GM19468 (cell line): ENCODE measurements at regions not wholly inside any gene's neighbourhood (a gene's known extent, or its start where the extent isn't known, plus 50 kb on each side); places are given as distances from the start of the nearest gene placed in this dataset.

Source experiments
- ATAC-seq: cut with Tn5 transposase; IDR thresholded peaks from one replicate; pipeline ENCODE4 v1.9.1; 2021; ENCODE audit warnings: mild to moderate bottlenecking, moderate library complexity, moderate number of reproducible peaks; ENCODE audit not compliant: unreplicated experiment; ENCODE audit errors: extremely low read depth

DNA sequence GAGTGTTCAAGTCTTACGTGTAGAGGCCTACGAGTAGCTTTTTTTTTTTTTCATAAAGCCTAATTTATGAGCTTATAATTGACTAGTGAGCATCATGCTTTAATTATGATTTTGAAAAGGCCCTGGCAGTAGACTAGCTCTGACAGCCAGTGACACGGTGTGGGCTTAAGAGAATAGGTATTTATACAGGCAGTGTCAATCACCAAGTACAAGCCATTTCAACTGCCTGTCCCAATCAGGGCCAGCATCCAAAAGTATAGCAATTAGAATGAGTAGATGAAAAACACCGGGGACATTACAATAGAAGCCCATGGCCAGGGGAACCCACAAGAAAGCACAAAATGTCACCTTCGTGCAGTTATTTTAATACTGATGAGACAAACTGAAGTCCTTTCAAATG is 552.8 kb downstream of the CAAP1 start:
- ATAC-seq = no peak

DNA sequence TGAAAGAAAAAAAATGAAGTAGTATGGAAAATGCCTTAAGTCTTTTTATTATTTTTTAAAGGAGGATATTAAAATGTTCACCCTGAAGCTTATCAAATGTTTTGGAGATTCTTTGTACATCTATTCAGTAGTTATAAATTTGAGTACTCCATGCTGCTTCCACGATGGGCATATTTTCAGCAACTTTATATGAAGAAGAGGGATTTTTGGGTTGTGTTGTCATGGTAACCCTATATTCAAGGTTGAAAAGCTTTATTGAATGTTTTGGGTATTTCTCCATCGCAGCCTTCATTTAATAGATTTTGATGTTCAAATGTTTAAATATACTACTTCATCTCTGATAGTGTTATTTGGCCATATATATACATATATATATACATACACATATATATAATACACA is 557.5 kb downstream of the CAAP1 start:
- ATAC-seq = no peak

DNA sequence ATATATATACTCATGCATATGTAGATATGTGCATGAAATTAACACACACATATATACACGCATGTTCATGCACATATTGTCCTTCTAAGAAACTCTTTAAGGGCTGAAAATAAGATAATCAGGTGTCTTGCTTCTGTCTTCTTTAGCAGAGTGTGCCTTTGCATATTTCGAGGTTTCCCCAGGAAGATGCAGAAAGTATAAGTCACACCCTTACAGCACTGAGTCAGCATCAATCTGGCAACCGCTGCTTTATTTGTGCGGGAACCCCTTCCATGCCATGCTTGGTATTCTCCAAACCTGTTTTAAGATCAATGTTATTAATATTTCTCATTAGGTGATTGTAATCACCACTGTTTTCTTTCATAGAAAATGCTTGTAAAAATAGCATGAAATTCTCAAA is 557.9 kb downstream of the CAAP1 start:
- no peak for ATAC-seq

DNA sequence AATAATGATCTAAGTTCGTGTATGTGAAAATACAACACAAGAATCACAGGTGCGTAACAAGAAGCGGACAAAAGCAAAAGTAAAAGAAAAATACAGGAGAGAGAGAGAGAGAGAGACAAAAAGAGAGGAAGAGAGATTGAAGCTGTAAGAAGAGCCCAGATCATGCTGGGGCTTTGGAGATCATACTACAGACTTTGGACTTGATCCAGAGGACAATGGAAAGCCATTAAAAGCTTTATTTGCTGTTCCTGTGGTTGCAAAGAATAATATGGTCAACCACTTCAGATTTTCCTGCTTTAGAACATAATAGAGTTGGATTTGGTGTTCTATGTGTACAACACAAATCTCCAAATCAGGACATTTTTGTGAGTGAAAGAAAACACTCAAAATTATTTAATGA is 561.4 kb downstream of the CAAP1 start:
- no peak for ATAC-seq

DNA sequence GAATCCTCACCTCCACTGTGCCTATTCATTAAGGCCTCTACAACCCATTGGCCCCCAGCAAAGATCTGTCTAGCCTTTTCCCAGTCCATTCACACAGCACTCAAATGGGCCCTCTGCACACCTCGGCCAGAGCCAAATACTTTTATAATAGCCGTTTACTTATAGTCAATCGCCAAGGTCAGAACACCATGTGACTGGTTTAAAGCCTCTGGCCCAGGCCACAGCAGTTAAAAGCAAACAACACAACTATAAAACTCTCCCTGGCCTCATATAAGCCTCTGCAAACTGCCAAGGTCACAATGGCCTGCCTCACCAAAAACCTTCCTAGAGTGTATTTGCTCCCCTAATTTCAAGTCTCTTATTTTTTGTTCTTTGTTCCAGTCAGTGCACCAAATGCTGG is 562.6 kb downstream of the CAAP1 start:
- no peak for ATAC-seq

DNA sequence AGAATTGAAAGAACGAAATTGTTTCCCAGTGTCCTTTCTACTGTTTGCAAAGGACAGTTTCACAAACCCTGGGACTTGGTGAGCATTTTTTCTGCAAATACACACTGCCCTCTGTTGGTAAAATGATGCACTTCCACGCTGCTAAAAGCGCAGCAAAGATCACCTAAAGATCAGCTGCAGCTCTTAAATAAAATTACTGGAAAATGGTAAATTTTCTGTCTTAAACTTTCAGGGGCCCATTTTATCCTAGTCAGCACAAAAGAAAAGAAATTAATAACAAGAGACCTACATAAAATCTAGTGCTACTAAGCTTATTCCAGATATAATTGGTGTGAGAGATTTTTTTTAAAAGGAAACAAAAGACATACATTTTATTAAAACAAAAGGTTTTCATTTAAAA is 566.0 kb downstream of the CAAP1 start:
- ATAC-seq = no peak

DNA sequence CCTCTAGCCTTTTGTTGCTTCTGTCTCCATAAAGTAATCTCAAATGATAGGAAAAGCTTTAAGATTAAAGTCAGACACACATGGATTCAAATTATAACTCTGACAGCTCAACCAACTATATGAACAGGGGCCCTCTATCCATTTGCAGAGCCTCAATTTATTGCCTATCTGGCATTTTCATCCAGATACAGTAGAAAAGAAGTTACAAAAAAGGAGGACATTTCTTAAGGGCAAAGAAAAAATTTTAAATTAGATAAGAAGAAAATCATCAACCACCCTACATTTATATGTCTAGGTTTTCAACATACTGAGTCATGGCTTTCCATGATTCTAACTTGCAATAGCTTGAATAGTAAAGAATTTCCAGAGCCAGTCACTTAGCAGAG is 567.2 kb downstream of the CAAP1 start:
- ATAC-seq = no peak

DNA sequence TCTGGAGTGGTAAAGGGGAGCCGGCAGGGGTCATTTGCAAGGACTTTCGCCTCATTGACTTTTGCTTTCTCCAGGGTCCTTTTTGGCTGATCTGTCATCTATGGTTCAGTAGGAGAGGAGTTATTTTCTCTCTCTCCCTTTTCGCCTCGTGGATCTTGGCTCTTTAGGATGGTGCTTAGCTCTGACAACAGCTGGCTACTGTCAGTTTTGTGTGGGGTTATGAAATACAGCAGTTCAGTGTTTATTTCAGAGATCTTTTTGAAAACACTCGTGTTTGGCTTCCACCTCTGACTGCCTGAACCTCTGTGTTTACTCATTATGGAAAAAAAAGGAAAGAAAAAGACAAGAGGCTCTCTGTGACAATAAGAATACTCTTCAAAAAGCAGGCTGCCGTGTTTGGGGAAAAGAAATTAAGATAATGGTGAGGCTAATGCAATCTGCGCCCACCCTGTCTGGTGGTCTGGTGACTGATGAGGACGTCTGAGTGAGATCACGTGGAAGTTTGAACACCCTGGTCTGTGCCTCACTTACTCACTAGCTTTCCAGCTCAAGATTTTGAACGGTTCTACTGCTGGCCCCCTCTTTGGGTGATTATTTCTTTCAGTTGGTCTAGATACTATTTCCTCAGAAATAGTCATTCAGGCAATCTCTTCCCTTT is 567.7 kb downstream of the CAAP1 start:
- ATAC-seq = no peak

DNA sequence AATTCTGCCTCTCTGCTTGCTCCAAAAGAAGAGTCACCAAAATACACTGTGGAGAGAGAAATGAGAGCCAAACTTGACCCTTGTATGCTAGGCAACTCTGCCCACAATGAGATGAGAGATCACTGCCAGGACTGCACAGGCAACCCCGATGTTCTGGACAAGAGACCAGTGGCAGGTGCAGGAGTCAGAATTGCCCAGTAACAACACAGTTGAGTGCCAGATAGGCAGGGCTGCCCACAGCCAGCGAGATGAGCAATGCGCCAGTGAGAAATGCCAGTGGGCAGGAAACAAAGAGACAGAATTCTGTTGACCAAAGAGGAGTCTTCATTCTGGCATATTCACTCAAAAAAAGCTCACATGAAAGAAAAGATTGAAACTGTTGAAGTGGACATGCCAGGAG is 570.7 kb downstream of the CAAP1 start:
- ATAC-seq = no peak

DNA sequence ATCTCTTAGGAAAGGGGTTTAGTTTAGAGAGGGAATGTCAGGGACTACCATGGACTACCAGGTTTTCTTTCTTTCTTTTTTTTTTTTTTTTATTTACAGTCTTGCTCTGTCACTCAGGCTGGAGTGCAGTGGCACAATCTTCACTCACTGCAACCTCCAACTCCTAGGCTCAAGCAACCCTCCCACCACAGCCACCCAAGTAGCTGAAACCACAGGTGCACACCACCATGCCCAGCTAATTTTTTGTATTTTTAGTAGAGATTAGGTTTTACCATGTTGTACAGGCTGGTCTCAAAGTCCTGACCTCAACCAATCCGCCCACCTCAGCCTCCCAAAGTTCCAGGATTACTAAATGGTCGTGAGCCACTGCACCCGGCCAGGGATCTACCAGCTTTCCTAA is 572.7 kb downstream of the CAAP1 start:
- no peak for ATAC-seq

DNA sequence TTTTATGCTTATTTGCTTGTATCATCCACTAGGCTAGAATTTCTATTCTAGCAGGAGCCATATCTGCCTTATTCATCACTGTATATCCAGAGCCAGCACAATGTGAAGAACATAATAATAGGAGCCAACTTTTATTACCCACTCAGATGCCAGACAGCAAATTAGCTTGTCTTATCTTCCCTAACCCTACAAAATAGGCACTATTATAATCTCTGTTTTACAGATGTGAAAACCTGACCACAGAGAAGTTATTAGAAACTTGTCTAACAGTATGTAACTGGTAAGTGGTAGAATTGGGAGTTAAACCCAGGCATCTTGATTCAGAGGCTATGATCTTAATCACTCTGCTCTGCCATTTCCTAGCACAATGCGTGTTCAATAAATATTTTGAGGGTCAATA is 579.5 kb downstream of the CAAP1 start:
- no peak for ATAC-seq

DNA sequence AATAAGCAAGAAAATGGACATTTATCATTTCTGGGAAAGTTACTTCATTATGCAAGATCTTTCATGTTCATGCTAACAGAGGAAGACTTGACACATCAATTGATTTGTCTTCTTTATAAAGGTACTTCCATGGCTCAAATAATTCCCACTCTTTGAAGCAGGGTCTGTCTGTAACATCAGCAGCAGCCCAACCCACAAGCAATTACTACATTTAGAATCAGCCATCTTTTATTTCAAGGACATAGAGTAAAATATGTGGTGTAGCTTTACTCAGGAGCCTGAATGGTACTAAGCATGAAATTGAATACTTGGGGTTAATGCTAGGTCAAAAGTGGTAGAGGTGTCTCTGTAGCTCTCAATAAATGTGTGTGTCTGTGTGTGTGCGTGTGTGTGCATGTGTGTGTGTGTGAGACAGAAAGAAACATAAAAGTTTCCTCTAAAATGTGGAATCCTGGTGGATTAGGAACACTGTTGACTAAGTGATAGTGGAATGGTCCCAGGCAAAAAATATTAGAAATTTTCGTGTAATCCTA is 581.1 kb downstream of the CAAP1 start:
- no peak for ATAC-seq

DNA sequence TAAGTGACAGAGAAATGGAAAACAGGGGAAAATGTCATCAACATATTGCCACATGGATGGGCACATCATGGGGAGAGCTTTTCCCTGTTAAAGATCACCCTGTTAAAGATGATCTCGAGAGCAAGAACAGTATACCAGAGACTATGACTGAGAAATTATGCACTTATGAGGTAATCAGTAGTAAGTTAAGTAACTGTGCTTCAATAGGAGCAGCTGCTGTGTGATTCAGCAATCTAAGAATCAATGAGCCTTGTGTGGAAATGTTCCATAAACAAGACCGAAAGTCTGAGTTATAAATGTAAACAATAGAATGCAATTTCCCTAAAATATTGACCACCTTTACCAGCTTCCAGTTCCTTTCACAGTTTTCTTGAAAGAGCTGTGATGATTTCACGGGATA is 582.3 kb downstream of the CAAP1 start:
- ATAC-seq = no peak

DNA sequence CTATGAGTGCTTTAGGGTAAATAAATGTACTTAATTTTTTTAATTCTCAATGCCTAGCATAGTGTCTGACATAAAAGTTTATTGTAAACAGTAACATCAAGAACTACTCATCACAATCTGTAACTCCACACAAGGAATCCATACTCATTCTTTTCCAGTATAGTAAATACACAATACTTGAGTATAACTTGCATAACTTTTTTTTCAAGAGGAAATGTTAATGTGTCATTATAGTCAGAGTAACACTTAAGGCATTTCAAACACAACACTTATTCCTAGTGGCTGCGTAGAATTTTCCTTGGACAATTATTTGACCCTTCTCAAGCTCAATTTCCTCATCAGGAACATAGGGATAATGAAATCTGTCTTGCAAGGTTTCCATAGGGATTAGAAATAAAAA is 584.3 kb downstream of the CAAP1 start:
- no peak for ATAC-seq

DNA sequence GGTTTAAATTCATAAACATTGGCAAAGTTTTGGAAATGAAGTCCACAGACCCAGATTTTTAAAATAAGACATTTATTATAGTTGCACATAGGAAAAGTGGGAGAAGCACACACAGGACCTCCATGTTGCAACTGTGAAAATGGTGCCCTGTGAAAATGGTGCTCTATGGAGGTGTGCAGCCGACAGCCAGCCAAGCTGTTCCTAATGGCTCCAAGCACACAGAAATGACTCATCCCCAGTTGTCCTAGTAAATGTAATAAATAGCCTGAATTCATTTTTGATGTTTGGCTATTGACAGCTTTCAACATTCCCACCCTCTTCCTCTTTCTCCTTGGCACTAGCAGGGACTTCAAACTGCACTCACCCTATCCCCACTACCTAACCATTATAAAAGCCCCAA is 590.9 kb downstream of the CAAP1 start:
- ATAC-seq = no peak

DNA sequence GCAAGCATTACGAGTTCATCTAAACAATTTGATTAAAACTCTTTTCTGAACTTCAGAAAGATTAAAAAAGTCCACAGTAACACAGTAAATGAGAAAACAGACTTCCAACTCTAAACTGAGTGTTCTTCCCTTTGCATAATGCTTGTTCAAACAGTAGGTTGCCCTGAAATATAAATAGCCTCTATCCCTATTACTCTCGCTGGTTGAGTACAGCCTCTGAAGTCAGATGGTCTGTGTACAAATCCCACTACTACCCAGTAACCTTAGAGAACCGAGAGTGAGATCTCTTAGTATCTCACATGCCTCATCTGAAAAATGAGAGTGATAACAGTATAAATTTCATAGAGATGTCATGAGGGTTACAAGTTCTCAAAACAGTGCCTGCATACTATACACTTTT is 591.6 kb downstream of the CAAP1 start:
- ATAC-seq = no peak

DNA sequence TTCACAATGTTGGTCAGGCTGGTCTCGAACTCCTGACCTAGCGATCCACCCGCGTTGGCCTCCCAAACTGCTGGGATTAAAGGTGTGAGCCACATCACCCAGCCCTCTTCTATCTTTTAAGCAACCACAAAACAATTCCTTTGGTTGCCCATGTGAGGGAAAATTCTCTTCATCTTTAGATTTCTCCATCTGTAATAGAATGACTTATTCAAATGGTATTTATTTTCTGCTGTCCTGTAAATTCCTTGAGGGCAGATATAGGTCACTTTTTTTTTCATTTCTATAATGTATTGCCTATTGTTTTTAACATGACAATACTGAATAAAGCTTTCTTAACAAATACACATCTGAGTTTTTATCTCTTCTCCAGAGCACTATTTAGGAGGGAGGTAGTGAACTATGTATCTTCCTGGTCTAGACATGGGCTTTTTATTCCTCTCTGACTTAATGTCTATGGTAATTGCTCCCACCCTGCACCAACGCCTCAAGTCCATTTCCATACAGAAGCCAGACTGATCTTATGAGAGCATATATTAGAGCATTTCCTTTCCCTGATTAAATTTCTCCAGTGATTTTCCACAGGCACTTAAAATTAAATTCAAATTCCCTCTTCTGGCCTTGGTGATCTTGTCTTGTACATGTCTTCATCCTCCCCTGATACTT is 595.6 kb downstream of the CAAP1 start:
- no peak for ATAC-seq

DNA sequence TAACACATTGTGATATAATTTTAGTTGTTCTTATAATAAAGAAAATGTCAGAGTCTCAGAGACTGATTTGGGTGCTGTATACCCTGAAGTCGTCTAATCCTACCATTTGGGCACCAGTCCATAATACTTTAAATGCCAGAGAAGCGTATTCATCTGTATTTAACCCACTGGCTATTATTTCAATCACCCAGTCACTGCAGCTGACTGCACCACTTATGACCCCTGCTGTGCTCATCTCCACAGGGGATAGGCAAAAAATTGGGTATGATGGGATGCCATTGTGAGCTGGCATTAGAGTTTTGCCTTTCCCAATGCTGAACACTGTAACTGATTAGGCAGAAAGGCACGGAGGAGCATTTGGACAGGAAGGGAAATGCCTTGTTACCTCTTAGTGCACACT is 599.7 kb downstream of the CAAP1 start:
- ATAC-seq = no peak

DNA sequence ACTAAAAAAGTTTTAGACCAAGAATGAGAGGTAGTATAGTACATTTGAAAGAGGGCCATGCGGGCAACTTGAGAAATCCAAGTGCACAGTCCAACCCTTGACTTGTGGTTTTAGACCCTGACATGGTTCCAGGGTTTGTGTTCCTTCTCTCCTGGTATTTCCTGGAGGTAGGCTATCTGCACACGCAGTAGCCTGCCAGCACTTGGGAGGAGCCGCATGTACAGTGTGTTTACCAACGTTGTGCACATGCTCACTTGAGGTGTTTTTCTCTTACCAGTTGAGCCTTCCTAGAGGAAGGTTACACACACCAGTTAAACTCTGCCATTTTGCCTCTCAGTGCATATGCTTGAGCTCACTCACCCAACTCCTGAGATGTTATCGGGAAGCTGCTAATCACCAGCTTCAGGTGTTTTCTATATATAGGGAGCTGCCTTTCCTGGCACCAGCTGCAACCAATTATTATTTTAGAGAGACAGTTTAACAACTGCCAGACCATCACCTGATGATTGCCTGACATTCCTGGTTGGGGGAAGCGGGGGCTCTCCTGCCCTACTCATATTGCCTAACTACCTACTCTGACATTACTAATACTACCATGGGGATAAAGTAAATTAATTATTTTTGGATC is 593.4 kb upstream of the TUSC1 start:
- ATAC-seq = no peak

DNA sequence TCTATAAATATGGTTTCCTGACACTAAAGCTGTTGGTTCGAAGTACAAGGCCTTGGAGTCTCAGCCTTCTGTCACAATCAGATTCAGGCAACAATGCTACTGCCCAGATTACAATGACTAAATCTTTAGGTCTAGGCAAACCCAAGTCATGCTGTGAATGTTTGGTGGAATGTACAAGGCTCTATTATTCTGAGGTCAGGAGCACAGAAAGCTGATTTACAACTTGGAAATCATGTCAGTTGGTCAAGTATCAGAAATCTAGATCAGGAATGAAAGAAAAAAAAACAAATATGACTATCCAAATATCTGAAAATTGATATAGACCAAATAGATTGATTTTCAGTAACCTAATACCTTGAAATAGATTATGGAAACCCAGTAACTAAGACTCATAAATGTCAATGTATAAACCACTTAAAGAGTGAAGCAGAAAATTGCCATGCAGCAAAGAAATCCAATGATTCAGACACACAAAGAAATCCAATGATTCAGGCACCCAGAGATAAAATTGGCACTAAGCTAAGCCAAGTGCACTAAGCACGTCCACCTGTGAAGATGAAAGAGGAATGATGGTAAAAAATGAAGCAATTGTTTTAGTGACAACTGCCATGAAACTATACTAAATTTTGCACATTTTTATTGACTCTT is 588.0 kb upstream of the TUSC1 start:
- ATAC-seq = no peak
